KBM-7 (cell line): ENCODE measurements at regions not wholly inside any gene's neighbourhood (a gene's known extent, or its start where the extent isn't known, plus 50 kb on each side); places are given as distances from the start of the nearest gene placed in this dataset.

Experiments used
- DNase-seq: peaks from one replicate; pipeline ENCODE4 v3.0.0-alpha.2; 2015
- in situ Hi-C: fragments of 300-500 bp; cut with MboI; formaldehyde crosslinking; loops from 2 replicates; pipeline ENCODE4 v1.14.3; 2020; ENCODE audit warnings: low sequenced_read_pairs, low pct_unique_long_range_greater_than_20kb, mixed read lengths

DNA sequence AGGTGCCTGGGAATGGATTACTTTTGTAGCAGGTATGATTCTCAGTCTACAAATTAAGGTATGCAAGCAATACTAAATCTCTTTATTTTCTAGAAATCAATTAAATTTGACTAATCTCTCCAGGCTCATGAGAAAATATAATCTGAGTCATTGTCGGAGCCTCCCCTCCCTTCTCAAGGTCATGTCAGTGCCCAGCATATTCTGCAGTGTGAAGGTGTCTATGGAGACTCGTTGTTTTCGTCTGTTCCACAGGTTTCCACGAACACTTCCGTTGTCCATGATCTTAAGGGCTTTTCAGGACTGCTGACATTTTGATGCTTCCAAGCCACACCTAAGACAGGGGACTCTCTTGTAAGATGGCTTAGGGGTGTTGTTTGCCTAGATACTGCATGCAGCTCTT, 56.6 kb upstream of the SCOC start:
- in situ Hi-C loops, result no loop called here

DNA sequence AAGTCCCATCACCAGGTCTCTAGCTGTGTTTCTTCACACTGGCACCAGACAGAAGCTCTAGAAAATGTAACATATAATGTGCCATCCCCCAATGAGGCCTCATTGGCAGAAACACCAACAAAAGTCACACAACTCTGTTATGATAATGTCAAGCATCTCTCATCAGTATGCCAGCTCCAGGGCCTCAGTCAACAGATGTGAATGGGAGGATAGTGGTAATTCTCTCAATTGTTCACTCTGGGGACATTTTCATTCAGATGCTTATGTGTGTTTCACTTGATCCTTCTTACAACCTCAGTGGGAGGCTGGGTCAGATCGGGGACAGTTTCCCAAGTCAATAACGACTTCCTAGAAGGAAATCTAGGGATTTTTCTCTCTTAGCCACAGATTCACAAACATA, 57.5 kb upstream of the SCOC start:
- DNase-seq, result no peak
- in situ Hi-C loops, result no loop called here

More for the DNA sequence above, 56.6 kb upstream of the SCOC start:
- no peak for DNase-seq

GRCh38 chr4:140315438-140315837, 58.0 kb upstream of the SCOC start:
- DNase-seq, result no peak
- in situ Hi-C loops, result no loop called here

DNA sequence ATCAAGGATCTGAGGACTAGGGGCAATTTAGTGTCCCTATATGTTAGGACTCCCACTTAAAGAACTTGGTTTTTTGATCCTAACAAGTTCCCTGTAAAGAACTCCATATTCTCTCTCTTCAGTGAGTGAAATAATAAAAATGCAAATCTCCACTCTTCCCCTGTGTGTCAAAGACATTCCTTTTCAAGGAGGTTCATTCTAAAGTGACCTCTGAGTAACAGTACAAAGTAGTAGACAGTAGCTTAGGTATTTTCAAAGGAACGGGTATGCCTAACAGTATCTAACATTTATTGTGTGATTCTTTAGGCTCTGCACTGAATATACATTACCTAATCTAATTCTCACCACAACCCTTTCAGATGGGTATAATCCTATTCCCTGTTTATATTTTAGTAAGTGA, 58.4 kb upstream of the SCOC start:
- no peak for DNase-seq
- in situ Hi-C loops, result no loop called here

DNA sequence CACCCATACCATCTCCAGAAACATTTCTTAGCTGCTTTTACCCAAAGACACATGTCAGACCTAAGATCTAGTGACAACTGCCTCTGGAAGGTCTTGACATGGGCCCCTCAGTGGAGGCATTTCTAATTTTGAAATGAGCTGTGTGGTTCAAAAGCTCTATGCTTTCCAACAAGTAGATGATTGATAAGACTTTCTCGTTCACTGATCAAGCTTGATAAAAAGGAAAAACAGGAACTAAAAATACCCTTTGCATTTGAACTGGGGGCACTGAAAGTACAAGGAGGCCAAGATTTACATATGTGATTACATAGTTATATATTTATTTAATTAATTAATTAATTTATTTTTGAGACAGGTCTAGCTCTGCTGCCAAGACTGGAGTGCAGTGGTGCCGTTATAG, 61.3 kb upstream of the SCOC start:
- peak; percentile 27 for DNase-seq
- in situ Hi-C loops, result no loop called here

GRCh38 chr4:140311257-140311835, 62.1 kb upstream of the SCOC start:
- DNase-seq, result no peak
- in situ Hi-C loops, result no loop called here

DNA sequence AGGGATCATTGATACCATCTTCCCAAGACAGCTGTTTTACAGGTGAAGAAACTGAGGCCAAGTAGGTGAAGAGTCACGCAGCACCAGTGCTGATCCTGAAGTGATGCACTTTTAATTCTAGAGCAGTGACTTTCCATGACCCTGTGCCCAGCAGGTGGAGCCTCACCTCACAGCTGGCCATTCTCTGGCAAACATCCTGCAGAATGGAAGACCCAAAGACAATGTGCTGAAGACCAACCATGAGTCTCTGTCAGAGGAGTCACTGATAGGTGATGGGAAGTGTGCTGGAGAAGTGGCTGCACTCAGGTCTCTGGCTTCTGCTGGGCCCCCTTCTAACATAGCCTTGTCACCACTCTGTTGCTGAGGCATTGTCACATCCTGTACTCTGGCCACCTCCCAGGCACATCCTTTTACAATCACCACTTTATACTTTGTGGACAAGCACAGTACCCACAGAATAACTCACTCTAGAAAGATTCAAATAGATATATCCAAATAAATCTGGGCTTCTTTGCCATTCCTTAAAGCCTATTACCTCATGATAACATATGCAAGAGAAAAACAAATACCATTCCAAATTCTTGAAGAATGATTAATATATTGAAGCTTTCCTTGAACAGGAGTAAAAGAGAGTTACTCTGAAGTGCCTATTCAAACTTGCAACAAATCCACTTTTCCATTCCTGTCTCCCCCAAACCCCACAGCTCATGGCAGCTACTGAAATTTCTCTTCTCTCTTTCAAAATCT, 64.1 kb upstream of the SCOC start:
- in situ Hi-C loops, result no loop called here
- no peak for DNase-seq

DNA sequence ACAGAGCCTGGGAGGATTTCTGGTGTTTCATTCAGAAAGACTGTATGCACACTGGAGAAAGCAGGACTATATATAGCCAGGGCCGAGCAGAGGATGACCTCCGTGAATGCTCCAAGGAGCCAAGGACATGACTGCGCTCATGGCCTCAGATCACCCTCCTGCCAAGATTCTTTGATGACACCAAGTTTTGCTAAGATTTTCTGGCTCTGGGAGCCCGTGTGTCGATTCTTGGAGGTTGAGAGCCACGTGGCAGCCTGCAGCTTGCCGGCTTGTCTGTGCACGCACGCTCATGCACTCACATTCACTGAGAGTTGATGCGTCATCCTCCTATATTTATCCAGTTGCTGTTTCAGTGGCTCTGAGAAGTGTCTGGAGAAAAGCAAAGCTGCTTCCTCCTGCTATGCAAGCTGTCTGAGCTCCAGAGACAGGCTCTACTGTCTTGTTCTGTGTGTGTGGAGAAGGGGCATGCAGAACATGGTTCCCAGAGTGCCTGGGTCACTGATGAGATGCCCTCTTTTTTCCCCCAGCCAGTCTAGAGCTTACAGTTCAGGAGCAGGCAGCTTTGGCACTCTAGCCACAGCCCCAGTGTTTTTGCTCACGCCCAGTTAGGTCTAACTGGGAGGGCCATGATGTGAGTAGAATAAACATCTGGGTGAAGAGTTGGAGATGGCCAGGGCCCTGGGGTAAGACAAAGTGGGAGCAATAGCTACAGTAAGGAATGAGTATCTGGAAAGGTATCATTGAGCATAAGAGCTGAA, 64.9 kb upstream of the SCOC start:
- DNase-seq, result no peak
- in situ Hi-C loops, result no loop called here

- DNase-seq, result no peak
- in situ Hi-C loops, result no loop called here
Measured at GRCh38 chr4:140305053-140305452, 68.4 kb upstream of the SCOC start.

DNA sequence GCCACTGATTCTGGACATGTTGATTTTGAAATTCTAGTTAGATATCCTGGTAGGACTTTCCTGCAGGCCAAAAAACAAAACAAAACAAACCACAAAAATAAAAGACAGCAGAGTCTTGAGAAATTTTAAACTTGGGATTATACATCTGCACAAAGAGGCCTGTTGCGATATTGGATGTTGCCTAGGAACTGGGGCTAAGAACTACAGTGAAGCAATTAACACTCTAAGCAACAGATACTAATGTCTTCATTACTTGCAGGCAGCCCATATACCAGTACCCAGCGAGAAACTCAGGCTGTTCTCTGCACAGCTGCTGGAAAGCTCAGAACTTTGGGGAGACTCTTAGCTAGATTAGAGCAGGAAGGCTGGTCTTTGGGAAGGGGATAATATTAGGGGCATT, 69.1 kb upstream of the SCOC start:
- DNase-seq, result no peak
- in situ Hi-C loops, result no loop called here

GRCh38 chr4:140302151-140302859, 71.1 kb upstream of the SCOC start:
- in situ Hi-C loops, result no loop called here
- DNase-seq, result no peak

DNA sequence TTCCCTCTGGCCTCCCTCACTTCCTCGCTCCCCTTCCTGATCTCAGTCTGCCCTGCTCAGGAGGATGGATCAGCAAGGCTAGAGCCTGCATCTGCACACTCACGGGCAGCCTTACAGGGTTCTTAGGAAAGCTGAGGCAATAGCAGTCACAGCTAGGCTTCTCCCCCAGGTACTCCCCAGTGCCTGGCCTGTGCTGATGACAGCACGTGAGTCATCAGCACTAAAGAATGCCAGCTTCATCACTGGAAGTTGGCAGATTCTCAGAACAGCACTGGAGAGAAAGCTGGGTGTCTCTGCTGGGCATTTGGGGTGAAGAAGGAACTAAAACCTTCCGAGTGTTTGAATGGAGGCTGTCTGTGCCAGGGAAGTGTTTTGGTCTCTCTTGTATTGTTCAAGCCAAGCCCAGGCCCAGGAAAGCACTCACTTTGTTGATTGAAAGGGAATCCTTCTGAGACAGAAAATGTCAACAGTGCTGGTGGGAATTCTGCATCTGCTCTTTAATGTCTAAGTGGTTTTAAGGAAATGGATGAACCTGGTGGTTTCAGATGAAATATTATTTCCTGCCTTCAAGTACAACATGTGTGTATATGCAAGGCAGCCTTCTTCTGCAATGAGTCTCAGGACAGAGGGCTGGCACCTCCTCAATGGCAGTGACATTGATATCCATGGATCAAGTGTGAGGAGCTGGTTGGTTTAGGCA, 73.0 kb upstream of the SCOC start:
- no peak for DNase-seq
- in situ Hi-C loops, result no loop called here

GRCh38 chr4:140298001-140298400, 75.4 kb upstream of the SCOC start:
- no peak for DNase-seq

GRCh38 chr4:140297221-140297570, 76.2 kb upstream of the SCOC start:
- in situ Hi-C loops, result no loop called here
- DNase-seq, result no peak

More at GRCh38 chr4:140298001-140298400, 75.4 kb upstream of the SCOC start:
- in situ Hi-C loops, result no loop called here

DNA sequence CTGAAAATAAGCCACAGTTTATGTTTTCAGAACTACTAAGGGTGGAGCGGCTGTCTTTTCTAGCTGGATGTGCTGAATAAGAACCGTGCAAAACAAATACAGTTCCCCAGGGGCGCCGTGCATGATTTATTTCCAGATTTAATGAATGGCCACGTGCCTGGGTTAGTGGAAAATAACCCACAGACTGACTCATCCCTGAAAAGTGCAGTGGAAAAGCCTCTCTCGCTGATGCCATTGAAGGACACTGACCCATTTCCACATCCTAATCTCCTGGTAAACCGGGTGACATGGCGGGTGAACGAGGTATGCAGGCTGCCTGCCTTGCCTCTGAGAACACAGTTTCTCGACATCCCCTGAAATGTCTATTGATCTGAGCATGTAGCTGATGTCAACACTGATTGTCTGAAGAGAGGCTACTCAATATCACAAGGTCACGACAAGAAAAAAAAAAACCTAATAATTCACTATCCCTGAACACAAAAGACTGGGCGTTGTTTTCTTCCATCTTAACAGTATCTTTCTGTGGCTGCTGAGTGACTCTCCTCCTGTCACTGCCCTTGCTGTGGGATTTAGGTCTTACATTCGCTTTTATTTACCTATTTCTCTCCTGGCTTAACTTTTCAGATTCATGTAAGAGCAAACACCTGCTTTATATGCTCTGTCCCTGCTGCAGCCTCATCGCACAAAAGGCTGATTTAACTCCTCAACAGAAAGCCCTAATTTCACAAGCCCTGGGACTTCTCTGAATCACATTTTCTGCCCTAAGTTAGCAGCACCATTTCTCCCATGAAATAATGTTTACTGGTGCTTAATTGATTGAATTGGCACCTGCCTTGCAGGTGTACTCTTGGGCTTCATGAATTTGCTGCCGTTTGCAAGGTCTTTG, 76.9 kb upstream of the SCOC start:
- in situ Hi-C loops, result no loop called here
- no peak for DNase-seq

DNA sequence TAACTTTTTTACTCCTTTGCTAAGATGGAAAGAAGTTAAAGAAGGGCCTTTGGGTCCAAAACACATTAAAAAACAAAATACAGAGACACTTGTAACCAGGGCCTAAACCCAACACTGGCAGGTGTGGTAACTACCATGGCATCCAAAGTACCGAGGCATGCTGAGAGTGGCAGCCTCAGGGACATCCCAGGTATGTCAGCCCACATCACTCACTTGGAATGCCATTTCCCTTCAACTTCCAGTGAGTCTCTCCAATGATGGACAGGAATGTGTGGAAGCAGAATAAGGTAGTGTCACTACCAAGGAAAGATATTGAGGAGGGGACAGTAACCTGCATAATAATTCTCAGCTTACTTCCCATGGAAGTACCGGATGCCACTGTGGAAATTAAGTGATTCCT, 79.5 kb upstream of the SCOC start:
- in situ Hi-C loops, result no loop called here
- no peak for DNase-seq

DNA sequence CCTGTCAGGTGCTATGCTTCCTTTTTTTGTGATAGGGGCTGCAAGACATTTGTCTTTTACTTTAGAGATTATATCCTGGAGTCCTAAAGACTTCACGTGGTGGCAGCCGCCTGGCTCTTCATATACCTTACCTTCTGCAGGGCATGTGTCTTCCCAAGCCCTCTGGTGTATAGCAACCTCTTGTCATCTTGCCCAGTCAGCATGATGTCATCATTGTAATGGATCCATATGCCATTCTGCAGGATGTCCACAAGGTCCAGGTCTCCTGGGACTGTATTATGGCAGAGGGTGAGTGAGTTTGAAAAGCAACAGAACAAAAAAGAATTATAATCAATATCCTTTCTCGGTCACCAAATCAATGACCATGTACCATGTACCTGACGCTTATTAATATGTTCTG, 82.2 kb upstream of the SCOC start:
- in situ Hi-C loops, result no loop called here
- DNase-seq, result no peak

DNA sequence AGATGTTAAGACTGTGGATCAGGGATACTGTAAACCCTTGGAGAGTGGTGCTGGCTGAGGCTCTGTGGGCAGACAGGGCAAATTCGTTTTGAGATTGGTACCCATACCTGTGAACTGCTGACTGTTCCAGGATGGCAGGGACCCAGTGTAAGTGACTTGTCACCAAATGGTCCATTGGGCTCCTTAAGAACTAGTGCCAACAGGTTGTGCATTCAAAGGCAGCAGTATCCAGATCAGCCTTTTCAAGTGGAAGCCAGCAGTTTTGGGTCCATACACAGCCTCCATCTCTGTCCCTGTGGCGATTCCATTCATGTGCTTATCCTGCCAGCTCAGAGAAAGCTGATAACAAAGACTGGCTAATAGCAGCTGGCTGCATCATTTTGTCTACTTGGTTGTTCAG, 84.0 kb upstream of the SCOC start:
- in situ Hi-C loops, result no loop called here
- no peak for DNase-seq
